Cerebellar cortex (tissue), 1 donor: ENCODE measurements at regions not wholly inside any gene's neighbourhood (a gene's known extent, or its start where the extent isn't known, plus 50 kb on each side); places are given as distances from the start of the nearest gene placed in this dataset.

Experiments
- DNase-seq: peaks from one replicate; pipeline ENCODE4 v3.0.0-alpha.2; 2015; ENCODE audit warnings: low spot score

- no peak for DNase-seq
Measured at GRCh38 chr11:111194860-111195568, 50.5 kb upstream of the POU2AF2 start.

- no peak for DNase-seq
Measured at GRCh38 chr11:111193924-111194490, 51.5 kb upstream of the POU2AF2 start.

DNA sequence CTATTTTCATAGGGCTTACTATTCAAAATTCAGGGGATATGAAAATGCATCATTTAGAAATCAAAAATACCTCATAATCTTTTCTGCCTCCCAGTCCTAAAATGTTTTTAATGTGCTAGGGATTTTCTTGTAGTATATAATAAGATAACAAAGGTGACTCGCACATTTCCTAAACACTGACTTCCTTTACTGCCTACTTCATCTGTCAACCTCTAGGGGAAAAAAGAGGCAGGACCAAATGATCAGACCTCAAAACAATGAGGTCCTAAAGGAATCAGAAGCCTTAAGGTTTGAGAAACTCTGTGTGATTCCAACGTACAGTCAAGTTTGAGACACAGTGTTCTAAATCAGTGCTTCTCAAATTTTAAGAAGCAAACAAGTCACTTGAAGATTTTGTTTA is 56.1 kb upstream of the POU2AF2 start:
- no peak for DNase-seq

DNA sequence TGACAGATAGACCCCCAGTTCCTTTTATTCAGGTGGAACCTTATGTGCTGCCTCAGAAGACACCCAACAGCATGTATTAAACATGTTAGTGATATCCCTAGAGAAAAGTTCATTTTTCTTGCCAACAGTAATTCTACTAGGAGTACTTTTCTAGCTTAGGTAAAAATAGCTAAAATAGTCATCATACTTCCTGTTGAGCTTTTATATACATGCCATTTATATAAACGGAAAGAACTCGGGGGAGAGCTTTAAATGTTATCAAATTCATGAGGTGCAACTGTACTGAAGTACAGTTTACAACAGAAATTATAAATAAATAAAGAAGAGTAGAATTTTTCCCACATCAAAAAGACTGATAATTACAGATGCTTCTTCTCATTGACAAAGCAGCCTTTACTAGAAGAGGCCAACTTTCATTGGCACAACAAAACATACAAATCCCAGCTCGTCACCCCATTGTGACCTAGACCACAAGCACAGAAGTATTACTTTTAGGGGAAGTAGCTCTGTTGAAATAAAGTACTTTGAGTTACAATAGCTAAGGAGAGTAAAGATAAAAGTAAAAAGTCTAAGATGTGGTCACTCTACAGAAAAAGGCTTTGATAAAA is 59.1 kb upstream of the POU2AF2 start:
- no peak for DNase-seq

DNA sequence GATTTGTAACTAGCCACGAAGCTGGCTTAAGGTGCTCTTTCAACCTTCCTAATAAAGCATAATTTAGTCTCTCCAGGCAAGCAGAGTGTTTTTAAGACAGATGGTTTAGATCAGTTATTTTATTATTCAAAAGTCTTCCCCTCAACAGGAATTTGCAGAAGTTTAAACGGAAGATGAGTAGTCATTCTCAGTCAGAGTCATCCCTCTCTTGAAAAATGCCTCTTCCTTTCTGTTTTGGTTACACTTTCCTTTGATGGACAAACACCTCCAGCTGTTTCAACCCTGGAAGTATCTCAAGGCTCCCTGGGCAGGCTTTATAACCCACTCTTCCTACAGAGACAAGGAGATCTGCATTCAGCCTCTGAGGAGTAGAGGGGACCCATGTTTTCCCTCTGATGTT is 60.3 kb upstream of the POU2AF2 start:
- no peak for DNase-seq

GRCh38 chr11:111183706-111184105 is 61.8 kb upstream of the POU2AF2 start:
- no peak for DNase-seq

GRCh38 chr11:111179184-111179910 is 66.2 kb upstream of the POU2AF2 start:
- no peak for DNase-seq

GRCh38 chr11:111177037-111177871 is 68.3 kb upstream of the POU2AF2 start:
- DNase-seq: no peak

- DNase-seq: no peak
Measured at GRCh38 chr11:111176603-111177002, 68.9 kb upstream of the POU2AF2 start.

DNA sequence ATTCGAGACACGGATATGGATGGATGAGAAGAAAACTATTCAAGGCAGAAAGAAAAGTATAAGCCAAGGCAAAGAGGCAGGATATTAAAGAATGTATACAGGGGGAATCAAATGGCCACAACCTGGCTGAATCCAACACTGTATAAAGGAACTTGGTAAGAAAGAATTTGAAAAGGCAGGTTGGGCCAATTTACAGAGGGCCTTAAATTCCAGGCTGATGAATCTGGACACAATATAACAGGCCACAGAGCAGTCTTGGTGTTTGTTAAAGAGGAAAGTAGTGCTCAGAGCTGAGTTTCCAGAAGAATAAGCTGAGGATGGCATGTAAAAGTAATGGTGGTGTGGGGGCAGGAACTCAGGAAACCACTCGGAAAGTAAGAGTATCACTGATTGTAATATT is 72.3 kb upstream of the POU2AF2 start:
- DNase-seq: no peak

DNA sequence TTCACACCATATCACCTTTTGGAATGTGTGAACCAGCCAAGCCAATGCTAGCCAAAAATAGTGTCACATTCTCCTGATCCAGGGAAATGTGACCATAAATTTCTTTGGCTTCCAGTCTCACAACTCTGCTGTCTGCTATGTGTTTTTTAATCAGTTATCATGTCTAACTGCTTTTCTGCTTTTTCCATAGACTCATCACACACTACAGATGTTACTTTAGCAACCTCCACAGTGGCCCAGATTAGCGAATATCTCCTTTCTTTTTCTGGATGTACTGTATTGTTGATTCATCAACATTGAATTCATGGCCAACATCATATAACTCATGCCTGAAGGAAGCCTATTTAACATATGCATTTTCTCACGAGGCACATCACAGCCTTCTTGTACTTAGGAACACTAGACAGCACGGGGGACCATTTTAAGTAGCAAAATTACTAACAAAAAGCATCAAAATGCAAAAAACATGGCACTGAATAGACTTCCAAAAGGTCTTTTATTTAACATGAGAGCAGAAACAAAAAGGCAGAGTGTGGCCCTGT is 73.1 kb upstream of the POU2AF2 start:
- no peak for DNase-seq

DNA sequence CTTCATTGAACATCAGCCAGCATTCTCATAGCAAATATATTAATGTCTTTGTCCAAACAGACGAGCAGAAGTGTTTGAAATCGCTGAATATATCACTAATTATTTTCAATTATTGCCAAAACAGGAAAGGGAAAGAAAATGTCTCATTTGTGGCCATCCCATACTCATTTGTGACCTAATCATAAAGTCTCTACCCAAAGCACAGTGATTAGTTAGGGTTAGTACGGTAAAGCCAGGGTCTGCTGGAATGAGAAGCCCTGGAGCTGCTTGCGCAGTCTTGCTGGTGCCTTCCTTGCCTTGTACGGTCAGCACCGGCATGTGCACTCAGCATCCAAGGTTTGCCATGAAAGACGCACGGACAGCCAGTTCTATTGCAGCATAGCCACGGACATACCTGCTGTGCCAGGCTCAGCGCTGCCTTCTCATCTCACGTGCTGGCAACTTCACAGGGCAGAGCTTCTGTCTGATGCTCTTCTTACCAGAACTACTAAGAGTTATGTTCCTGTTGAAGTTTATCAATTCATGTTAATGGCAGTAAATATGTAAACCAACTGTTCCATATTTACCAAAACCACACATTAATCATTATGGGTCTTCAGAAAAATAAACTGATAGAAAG is 74.7 kb upstream of the POU2AF2 start:
- DNase-seq: no peak

GRCh38 chr11:111169367-111169766 is 76.2 kb upstream of the POU2AF2 start:
- DNase-seq: no peak

- no peak for DNase-seq
Measured at GRCh38 chr11:111168871-111169270, 76.7 kb upstream of the POU2AF2 start.

DNA sequence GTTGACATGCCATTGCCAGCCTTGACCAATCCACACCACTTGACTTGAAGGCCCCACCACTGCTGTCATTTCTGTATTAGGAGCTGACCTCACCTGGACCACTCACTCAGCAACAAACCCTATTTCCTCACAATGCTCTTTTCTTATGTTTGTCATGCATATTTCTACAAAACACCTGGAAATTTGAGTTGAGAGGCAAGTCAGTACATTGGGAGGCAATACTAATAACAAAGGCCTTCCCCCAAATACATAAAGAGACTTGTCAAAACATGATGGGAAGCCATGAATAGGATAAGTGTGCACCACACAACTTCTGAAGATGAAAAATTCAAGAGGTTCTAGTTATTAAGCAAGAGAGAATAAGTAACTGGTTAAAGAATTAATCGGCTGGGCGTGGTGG is 77.9 kb upstream of the POU2AF2 start:
- no peak for DNase-seq

DNA sequence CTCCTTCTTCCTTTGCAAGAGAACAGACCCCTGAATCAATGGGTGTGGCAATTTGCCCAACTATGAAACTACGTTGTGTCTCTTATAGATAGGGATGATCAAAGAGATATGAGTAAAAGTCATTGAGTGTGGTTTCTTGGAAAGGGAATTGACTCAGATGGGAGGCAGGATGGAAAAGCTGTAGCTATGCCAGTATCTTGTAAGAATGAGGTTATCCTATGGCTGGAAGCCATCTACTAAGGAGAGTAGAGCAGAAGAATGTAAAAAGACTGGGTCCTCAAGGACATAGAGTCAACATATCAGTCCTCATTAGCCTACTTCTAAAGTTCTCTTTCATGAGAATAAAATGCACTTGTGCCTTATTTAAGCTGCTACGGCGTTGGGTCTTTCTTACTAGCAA is 78.9 kb upstream of the POU2AF2 start:
- no peak for DNase-seq

DNA sequence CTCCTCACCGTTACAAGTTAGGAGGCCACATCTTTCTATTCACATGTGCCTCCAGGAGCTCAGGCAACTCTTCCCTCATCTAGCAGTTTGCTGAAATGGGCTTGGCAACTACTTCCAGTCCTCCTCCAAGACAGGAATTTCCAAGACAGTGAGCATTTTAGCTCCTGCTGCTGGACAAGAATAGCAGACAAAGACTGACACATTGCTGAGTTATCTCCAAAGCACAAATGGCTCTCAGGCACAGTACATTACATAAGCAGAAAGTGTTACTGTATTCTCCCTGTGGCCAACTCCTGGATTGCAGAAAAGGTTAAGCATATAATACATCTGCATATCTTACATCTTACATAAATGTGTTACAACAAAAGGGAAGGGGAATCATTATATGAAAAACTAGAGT is 83.2 kb upstream of the POU2AF2 start:
- DNase-seq: peak; percentile 3

DNA sequence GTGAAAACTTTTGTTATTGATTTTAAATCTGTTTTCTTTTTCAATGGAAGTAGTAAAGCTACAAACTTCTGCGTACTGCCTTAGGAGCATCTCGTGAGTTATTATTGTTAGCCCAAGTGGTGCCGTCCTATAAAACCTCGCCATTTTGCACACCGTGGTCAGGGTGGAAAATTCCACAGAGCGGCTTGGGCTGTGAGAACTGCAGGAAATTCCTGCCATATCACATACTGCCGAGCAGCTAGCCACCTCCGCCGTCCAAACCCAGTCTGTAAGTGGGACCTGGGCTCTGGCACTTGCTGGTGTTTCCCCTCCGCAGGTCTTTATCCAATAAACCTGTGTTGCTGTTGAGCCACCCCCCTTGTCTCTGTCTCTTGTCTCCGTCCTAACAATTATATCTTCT is 88.0 kb upstream of the POU2AF2 start:
- DNase-seq: no peak

DNA sequence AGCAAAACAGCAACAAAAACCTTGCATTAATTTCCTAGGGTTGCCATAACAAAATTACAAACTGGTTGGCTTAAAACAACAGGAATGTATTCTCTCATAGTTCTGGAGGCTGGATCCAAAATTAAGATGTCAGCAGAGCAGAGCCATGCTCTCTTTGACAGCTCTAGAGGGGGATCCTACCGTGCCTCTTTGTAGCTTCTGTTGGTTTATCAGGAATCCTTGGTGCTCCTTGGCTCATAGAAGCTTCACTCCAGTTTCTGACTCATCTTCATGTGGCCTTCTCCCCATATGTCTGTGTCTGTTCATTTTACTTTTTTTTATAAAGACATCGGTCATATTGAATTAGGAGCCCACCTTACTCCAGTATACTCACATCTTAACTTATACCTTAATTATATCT is 90.5 kb upstream of the POU2AF2 start:
- no peak for DNase-seq

DNA sequence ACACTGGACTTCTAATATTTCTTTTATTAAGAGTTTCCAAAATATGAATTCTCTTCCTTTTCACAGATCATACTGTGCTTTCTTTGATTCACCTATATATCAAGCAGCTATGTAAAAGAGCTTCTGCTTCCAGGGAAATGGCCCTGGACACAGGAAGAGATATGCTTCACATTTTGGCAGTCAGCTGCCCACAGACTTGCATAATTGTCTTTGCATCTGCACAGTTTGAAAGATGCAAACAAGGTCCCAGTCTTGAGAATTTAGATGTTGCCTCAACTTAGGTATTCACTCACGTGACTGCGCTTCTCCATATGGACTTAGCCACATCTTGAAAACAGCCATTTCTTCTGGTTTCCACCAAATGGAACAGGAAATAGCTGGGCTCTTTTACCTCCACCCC is 92.3 kb upstream of the POU2AF2 start:
- no peak for DNase-seq

DNA sequence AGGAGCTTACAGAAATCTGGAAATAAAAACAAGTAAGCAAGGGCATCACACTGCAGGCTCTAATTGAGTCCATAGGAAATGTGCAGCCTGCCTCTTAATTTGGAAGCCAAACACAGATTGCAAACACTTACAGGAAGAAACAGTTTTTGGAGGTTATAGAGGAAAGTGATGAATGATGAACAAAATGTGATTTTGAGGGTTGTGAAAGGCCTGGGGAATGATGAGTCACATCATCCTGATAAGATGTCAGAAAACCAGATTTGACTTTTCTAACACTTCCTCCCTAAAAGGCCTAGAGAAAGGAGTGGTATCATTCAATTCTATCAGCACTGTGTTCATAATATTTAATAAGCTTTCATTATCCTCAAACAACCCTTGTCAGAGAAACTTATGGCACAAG is 96.6 kb upstream of the POU2AF2 start:
- no peak for DNase-seq
